SKM-1 treated with dmso at 0.1 percent for 144 hours (cell line): ENCODE measurements at regions not wholly inside any gene's neighbourhood (a gene's known extent, or its start where the extent isn't known, plus 50 kb on each side); places are given as distances from the start of the nearest gene placed in this dataset.

Experiments
- DNase-seq: peaks from one replicate; lab custom pipeline; 2025; ENCODE audit not compliant: unreplicated experiment; lab: John Stamatoyannopoulos, UW

DNA sequence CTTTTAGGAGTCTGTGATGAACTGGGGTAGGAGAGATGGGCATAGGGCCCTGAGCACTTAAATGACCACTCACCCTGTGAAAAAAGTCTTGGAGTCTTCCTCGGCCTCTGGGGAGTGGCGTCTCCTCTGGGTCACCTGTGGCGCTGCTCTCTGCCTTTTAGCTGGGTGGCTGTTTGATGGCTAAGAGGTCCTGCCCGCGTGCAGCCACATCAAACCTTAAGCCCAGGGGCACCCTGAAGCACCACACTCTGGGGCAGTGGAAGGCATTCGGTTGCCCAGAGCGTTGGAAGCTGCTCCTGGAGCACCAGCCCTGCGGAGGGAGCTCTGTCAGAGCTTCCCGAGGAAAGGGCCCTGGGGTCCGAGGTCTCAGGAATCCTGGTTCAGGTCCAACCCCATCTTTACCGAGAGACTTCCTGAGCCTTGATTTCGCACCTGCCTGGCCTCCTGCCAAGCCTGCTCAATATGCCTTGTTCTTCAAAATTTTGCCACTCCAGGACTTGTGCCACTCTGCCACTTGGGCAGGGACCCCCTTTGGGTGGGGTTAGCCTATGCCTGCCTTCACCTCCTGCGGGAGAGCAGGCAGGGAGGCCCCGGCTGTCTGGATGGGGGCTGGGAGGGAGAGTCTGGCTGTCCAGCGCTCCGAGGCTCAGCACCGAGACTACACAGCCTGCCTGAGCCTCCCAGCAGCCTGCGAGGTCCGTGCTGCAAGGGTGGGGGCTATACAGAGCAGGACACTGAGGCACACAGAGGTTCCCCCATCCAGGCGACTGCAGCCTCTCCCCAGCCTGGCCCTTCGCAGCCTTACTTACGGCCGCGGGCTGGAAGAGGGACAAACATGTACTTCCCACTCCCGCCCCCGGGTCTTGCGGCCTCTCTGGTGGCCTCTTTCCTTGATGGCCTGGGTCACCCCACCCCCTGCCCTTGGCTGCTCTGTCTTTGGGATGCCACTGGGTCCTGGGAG, 63.4 kb upstream of the RNU6ATAC start:
- no peak for DNase-seq

GRCh38 chr9:134228649-134229048, 64.3 kb upstream of the RNU6ATAC start:
- no peak for DNase-seq

DNA sequence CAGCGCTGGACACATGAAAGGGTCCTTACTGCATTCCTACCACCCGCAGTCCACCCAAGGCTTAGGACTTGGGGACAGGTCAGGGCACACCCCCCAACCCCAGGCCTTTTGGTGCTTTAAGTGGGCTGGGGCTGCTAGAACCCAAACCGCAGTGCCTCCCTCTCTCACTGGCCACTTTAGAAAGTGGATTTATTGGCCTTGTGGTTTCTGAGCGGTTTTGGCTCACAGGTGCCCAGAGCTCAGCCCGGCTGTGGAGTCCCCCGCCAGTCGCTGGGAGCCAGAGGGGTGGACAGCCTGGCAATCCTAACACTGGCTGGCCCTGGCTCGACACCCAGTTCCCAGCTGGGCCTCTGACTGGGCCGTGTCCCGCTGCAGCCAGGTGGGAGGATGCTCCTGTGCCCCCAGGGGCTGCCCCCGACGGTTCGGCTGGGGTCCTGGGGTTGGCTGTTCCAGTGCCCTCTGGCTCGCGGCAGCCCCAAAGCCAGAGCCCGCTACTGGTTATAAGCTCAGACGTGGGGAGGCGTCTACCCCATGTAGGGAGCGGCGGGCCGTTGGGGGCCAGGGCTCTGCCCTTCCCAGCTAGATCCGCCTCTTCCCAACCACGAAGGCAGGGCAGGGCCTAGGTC, 65.2 kb upstream of the RNU6ATAC start:
- DNase-seq = no peak

DNA sequence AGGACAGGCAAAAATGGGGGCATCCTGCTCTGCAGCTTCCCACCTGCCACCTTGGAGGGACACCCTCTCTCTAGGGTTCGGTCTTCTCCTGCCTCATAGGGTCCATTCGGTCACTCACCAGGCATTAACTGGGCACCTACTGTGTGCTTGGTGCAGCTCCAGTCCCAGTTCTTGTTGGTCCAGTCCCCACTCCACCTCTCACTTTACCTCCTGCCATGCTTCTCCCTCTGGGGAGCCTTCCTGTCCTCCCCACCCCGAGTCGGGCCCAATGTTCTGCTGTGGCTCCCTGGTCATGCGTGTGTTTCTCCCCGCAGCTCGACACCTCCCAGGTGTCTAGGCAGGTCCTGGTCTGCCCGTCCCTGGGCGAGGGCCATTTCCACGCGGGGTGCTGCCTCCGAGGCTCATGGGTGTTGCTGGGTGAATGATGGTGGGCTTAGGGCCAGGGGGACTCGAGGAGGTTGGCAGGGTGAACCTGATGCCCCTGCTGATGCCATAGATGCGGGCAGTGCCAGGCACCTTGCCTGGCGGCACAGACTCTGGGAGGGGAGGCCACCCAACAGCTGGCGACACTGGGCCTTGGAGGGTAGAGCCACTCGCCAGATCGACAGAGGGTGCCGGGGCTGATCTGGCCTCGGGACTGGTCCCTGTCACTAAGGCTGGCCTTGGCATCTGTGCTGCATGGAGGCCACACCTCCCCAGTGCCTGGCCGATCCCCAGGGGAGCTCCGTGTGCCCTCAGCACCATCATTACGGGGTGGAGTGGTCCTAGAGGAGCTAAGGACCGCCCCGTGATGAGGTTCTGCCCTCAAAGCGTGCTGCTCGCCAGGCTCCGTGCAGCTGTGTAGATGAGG, 66.0 kb upstream of the RNU6ATAC start:
- DNase-seq = no peak

DNA sequence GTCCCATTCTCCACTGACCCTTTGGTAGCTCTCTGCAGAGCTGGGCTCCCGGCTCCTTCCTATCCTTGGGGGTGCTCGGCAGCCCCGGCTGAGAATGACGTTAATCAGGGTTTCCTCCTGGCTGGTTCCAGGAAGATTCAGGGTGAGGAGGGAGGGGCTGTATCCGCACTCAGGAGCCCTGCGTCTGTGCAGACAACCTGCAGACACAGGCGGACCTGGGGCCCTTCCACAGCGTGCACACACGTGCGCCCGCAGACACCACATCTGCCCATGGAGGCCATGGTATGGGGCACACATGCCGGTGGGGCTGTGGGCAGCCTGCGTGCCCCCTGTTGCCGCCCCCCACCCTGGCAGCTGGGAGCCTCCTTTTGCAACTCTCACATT, 66.6 kb upstream of the RNU6ATAC start:
- no peak for DNase-seq

GRCh38 chr9:134231330-134231745, 67.0 kb upstream of the RNU6ATAC start:
- DNase-seq = no peak

GRCh38 chr9:134231767-134232166, 67.4 kb upstream of the RNU6ATAC start:
- DNase-seq = no peak

DNA sequence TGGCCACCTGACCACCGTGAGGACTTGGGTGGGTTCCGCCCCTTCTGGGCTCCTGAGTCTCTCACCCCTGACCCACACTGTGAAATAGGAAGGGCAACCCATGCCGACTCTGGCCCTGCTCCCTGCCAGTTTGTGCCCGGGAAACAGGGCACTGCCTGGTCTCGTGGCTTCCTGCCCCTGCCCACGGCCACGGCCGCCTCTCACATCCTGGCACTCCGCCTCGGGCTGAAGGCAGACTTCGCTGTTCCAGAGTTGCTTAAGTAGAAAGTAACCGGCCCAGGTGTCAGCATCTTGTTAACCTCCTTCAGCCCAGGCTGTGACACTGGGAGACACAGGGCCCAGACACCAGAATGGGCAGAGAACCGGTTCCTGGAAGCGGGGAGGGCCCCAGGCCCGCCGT, 68.7 kb upstream of the RNU6ATAC start:
- no peak for DNase-seq

GRCh38 chr9:134234001-134234660, 69.8 kb upstream of the RNU6ATAC start:
- DNase-seq = no peak

DNA sequence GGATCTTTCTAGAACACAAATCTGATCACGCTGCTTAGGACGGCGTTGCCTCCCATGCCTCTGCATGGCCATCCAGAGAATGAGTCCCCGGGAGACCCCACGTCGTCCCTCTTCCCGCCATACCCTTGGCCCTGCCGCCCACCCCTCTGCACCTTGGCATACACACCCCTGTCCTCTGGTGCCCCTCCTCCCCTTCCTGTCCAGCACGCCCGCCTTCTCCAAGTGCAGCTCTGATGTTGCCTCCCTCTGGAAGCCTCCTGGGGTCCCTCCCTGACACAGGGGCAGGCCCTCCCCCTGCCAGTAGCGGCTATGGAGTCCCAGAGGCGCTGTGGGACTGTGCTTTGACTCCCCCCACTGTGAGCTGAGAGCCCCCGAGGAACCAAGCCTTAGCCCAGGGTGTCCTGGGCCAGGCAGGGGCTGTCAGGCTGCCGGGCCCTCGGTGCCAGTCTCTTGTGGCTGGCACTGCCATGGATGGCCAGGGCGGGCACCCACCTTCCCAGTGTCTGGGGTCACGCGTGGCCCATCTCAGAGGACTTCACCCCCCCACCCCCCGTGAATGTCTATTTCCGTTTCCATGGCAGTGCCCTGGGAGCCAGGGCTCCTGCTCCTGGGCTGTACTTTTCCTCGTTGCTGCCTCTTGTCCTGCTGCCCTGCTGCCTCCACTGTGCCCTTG, 70.5 kb upstream of the RNU6ATAC start:
- no peak for DNase-seq

DNA sequence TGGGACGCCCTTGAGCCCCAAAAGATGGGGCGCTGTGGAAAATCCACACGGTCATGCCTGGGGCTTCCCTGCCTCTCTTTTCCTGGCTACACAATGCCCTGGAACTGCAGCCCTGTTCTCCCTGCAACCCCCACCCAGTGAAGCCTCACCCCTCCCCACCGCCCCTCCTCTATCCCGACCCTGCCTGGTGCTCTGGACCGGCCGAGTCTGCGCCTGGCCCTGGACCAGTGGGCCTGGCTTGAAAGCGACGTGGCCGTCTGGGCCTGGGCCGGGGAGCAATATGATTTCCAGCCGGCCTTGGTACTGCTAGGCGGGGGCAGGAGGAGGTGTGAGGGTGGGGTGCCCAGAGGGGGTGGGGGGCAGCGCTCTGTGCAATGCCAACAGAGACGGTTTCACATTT, 71.0 kb upstream of the RNU6ATAC start:
- DNase-seq = no peak

DNA sequence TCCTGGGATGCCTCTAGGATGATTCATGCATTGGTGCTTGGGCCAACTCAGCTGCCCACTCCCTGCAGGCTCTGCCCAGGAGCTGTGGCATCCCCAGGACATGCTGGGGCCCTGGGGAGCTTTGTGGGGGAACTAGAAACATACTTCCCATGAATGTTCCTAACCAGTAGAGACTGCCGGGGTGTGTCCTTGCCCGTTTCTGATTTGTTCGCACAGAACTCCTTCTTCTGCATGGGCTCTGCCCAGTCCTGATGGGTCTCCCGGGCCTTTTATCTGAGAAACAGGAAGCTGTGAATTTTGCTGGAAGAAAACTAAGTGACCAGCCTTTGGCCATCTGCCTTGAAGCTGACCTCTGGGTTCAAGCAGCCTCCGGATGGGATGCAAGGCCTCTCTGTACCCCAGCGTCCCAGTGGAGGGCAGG, 71.6 kb upstream of the RNU6ATAC start:
- DNase-seq = no peak

GRCh38 chr9:134236935-134237629, 72.7 kb upstream of the RNU6ATAC start:
- DNase-seq = no peak

- no peak for DNase-seq
Measured at GRCh38 chr9:134237630-134238265, 73.4 kb upstream of the RNU6ATAC start.

- no peak for DNase-seq
Measured at GRCh38 chr9:134239130-134239903, 75.0 kb upstream of the RNU6ATAC start.

- no peak for DNase-seq
Measured at GRCh38 chr9:134239939-134240338, 75.6 kb upstream of the RNU6ATAC start.

DNA sequence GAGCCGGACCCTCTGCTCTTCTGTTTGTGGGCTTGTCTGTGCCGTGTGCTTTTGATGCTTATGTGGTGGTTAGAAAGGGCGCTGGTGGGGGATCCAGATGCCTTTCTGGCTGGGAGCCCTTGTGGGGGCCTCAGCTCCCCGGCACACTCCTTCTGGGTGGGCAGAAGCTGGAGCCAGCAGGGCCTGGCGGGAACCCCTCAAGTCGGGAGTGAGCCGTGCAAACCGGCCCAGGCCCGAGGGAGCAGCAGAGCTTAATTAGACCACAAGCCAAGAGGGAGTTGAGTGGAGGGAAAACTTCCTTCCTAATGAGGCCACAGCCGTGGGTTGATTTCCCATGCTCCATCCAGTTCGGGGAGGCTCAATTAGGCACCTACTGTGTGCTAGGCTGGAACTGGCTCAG, 76.0 kb upstream of the RNU6ATAC start:
- no peak for DNase-seq

GRCh38 chr9:134242706-134243105, 78.3 kb upstream of the RNU6ATAC start:
- DNase-seq = no peak
